ENCODE measurements at regions not wholly inside any gene's neighbourhood (a gene's known extent, or its start where the extent isn't known, plus 50 kb on each side); places are given as distances from the start of the nearest gene placed in this dataset.

DNA sequence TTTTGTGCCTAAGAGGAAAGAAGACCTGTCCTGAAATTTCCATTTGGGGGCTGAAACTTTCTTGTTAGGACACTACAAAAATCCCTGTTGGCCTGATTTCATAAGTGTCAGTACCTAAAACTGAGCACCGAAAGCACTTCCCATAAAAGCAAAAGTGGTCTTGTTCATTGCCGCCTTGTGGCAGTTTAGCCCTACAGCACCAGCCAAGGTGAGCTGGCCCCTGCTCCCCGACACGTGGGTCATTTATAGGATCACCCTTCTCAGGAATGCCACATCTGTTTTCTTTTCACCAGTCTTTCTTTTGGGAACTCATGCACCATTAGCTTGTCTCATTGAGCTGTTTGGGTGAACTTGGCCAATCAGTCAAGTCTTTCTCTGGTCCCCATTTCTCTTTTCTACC is 155.8 kb upstream of the KAZN start:
- H3K4me2 ChIP-seq (ENCODE audit: low read depth, low read length, poor library complexity, severe bottlenecking): no peak overlapping the region

DNA sequence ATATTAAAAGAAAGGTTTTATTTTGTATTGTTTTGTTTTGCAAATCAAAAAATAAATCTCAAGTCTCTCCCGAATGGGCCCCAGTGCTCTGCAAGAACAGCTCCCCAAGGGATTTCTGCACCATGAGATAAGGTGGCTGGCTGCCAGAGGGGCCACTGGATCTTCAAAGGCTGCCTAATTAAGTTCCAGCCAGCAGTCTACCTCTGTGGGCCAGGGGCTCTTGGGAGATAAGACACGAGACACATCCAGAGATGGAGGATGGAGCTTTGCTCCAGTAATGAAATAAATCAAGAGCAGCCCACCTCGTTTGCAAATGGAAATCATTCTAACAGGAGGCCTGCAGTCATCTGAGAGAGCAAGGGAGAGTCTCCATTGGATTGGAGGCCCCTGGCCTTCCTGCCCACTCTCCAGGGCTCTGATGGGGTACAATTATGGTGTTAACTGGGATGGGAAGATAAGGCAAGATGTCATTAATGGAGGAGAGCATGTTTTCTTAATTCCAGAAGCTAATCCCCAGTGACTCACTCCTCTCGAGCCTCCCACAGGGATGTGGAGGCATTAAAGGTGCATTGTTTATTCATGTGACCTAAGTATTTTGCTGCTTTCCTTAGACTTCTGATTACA is 155.2 kb upstream of the KAZN start:
- no peak overlapping the region for H3K27ac ChIP-seq (ENCODE audit: low read depth, low read length)
- H4K20me1 ChIP-seq (ENCODE audit: low read depth, low read length): no peaks in the 10 kb centered on the region
- no peaks in the 10 kb centered on the region for H3K9me2 ChIP-seq (replicated peaks; ENCODE audit: insufficient read depth, low read length)
- H3K9ac ChIP-seq (ENCODE audit: low read length): no peak overlapping the region
- H3K79me2 ChIP-seq (ENCODE audit: insufficient read depth, low read length): no peaks in the 10 kb centered on the region
- TF ChIP-seq EZH2phosphoT487 (conservative IDR thresholded peaks at IDR 0.05; ENCODE audit: low read length): no peak
- TF ChIP-seq, protein P1, sequence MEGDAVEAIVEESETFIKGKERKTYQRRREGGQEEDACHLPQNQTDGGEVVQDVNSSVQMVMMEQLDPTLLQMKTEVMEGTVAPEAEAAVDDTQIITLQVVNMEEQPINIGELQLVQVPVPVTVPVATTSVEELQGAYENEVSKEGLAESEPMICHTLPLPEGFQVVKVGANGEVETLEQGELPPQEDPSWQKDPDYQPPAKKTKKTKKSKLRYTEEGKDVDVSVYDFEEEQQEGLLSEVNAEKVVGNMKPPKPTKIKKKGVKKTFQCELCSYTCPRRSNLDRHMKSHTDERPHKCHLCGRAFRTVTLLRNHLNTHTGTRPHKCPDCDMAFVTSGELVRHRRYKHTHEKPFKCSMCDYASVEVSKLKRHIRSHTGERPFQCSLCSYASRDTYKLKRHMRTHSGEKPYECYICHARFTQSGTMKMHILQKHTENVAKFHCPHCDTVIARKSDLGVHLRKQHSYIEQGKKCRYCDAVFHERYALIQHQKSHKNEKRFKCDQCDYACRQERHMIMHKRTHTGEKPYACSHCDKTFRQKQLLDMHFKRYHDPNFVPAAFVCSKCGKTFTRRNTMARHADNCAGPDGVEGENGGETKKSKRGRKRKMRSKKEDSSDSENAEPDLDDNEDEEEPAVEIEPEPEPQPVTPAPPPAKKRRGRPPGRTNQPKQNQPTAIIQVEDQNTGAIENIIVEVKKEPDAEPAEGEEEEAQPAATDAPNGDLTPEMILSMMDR (IDR thresholded peaks at IDR 0.05; ENCODE audit: insufficient read depth, low read length, poor library complexity, severe bottlenecking): no peak
- H3K27me3 ChIP-seq (ENCODE audit: low read length): no peaks in the 10 kb centered on the region
- H2AFZ ChIP-seq (ENCODE audit: low read depth, low read length, severe bottlenecking): no peak overlapping the region
- H3F3A ChIP-seq (ENCODE audit: insufficient read depth): no peaks in the 10 kb centered on the region
- H3K4me2 ChIP-seq (ENCODE audit: low read depth, low read length, poor library complexity, severe bottlenecking): no peak overlapping the region
- H3K36me3 ChIP-seq (ENCODE audit: low read length): no peaks in the 10 kb centered on the region
- no peak overlapping the region for H3K4me3 ChIP-seq (ENCODE audit: insufficient read depth, low read length, poor library complexity, severe bottlenecking)
- H3K9me3 ChIP-seq (ENCODE audit: insufficient read depth, low read length): no peaks in the 10 kb centered on the region

More for the DNA sequence above, 155.8 kb upstream of the KAZN start:
- Histone ChIP-seq H3K36me3 (ENCODE audit: low read length) (no peaks in the 10 kb centered on the region), H3K4me3 (ENCODE audit: insufficient read depth, low read length, poor library complexity, severe bottlenecking) (no peak overlapping the region), H3K9me3 (ENCODE audit: insufficient read depth, low read length) (no peaks in the 10 kb centered on the region), H3K79me2 (ENCODE audit: insufficient read depth, low read length) (no peaks in the 10 kb centered on the region), H3K9me2 (replicated peaks; ENCODE audit: insufficient read depth, low read length) (no peaks in the 10 kb centered on the region), H3K27ac (ENCODE audit: low read depth, low read length) (no peak overlapping the region), H3K27me3 (ENCODE audit: low read length) (no peaks in the 10 kb centered on the region), H3F3A (ENCODE audit: insufficient read depth) (no peaks in the 10 kb centered on the region), H4K20me1 (ENCODE audit: low read depth, low read length) (no peaks in the 10 kb centered on the region), H3K9ac (ENCODE audit: low read length) (no peak overlapping the region), H2AFZ (ENCODE audit: low read depth, low read length, severe bottlenecking) (no peak overlapping the region)
- TF ChIP-seq, protein P1 (IDR thresholded peaks at IDR 0.05; ENCODE audit: insufficient read depth, low read length, poor library complexity, severe bottlenecking): no peak
- TF ChIP-seq EZH2phosphoT487 (conservative IDR thresholded peaks at IDR 0.05; ENCODE audit: low read length): no peak

DNA sequence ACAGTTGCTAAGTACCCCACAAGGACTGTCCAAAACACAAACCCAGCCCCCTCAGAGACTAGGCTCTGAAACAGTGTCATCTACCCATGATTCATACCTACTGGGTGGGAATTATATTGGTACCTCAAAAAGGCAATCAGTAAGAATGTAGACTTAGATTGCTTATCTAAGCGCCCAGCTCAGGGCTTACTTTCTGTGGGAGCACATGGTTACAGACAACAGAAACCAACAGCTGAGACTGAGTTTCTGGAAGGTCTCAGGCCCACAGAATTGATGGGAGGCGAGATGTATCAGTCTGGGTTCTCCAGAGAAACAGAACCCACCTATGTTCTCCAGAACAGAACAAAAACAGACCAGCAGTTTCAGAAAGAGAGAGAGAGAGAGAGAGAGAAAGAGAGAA is 147.3 kb upstream of the KAZN start:
- TF ChIP-seq, protein P1 (IDR thresholded peaks at IDR 0.05; ENCODE audit: insufficient read depth, low read length, poor library complexity, severe bottlenecking): no peak
- no peak for TF ChIP-seq EZH2phosphoT487 (conservative IDR thresholded peaks at IDR 0.05; ENCODE audit: low read length)
- H3K9ac ChIP-seq (ENCODE audit: low read length): no peak overlapping the region
- no peaks in the 10 kb centered on the region for H3K79me2 ChIP-seq (ENCODE audit: insufficient read depth, low read length)
- no peak overlapping the region for H2AFZ ChIP-seq (ENCODE audit: low read depth, low read length, severe bottlenecking)
- H3K4me3 ChIP-seq (ENCODE audit: insufficient read depth, low read length, poor library complexity, severe bottlenecking): no peak overlapping the region
- no peak overlapping the region for H3K4me2 ChIP-seq (ENCODE audit: low read depth, low read length, poor library complexity, severe bottlenecking)
- no peaks in the 10 kb centered on the region for H3F3A ChIP-seq (ENCODE audit: insufficient read depth)
- no peaks in the 10 kb centered on the region for H3K9me2 ChIP-seq (replicated peaks; ENCODE audit: insufficient read depth, low read length)
- H3K27ac ChIP-seq (ENCODE audit: low read depth, low read length): no peak overlapping the region
- no peaks in the 10 kb centered on the region for H3K9me3 ChIP-seq (ENCODE audit: insufficient read depth, low read length)
- H3K27me3 ChIP-seq (ENCODE audit: low read length): no peaks in the 10 kb centered on the region
- H3K36me3 ChIP-seq (ENCODE audit: low read length): no peaks in the 10 kb centered on the region
- no peaks in the 10 kb centered on the region for H4K20me1 ChIP-seq (ENCODE audit: low read depth, low read length)

Data from SU-DHL-6 (cell line).